Stomach (tissue), 8 donors: ENCODE measurements at regions not wholly inside any gene's neighbourhood (a gene's known extent, or its start where the extent isn't known, plus 50 kb on each side); places are given as distances from the start of the nearest gene placed in this dataset.
"Not testable (repeated sequence)": the region's sequence is repeated elsewhere in the genome, so short reads cannot be mapped to it uniquely, and the experiment has no call there.

Experiments used
- DNase-seq, 2 donors: peaks; one replicate each; pipeline versions ENCODE4 v3.0.0 to v3.0.0-alpha.2; 2013 to 2019
- H3K27ac ChIP-seq, 5 donors: fragments of 200-600 bp in 4 of 5; sonication (generic) in 4 of 5; one replicate each; pipeline ENCODE4 v1.5.1; 2013 to 2019; ENCODE audit warnings: mild to moderate bottlenecking in 1 of 5, moderate library complexity in 1 of 5
- H3K27me3 ChIP-seq, 3 donors: fragments of 200-600 bp; sonication (generic); one replicate each; pipeline ENCODE4 v1.5.1; 2017 to 2019; ENCODE audit warnings: mixed run types in 1 of 3
- H3K36me3 ChIP-seq, 4 donors: fragments of 200-600 bp; sonication (generic); 1 replicate in 3 of 4; 2 replicates in 1 of 4; pipeline ENCODE4 v1.5.1; 2016 to 2019
- H3K4me1 ChIP-seq, 4 donors: fragments of 200-600 bp; sonication (generic); one replicate each; pipeline ENCODE4 v1.5.1; 2016 to 2019
- H3K4me3 ChIP-seq, 4 donors: fragments of 200-600 bp; sonication (generic) in 3 of 4; one replicate each; pipeline ENCODE4 v1.5.1; 2016 to 2019; ENCODE audit warnings: mild to moderate bottlenecking in 1 of 4
- H3K9me3 ChIP-seq, 4 donors: fragments of 200-600 bp; sonication (generic); one replicate each; pipeline ENCODE4 v1.5.1; 2016 to 2019
- CTCF ChIP-seq, 7 experiments: fragments of 450-650 bp in 4 of 7; fragments of 200-600 bp in 3 of 7; sonication (generic) in 3 of 7; IDR thresholded peaks; one replicate each; pipeline ENCODE4 v1.5.1; 2016 to 2019; ENCODE audit warnings: antibody characterized with exemption in 7 of 7, control low read depth in 2 of 7, mild to moderate bottlenecking in 1 of 7
- EP300 ChIP-seq: sonication (generic); formaldehyde crosslinking; IDR thresholded peaks from one replicate; pipeline ENCODE4 v1.6.1; 2017; ENCODE audit warnings: antibody characterized with exemption
- POLR2A ChIP-seq, 4 donors: fragments of 450-650 bp; IDR thresholded peaks; one replicate each; pipeline ENCODE4 v1.6.1; 2016; ENCODE audit warnings: antibody characterized with exemption in 4 of 4, control low read depth in 2 of 4, mild to moderate bottlenecking in 1 of 4, moderate library complexity in 1 of 4
- POLR2AphosphoS5 ChIP-seq, 3 donors: sonication (generic); formaldehyde crosslinking; IDR thresholded peaks; one replicate each; pipeline ENCODE4 v1.6.1; 2016; ENCODE audit warnings: antibody characterized with exemption in 3 of 3
- WGBS, 5 donors: extraction: QIAGEN DNeasy Blood & Tissue Kit in 3 of 5; methylation state at CpG; one replicate each; pipeline versions ENCODE4 v1.1.5 to v1.1.7; 2013 to 2018; 5-methylcytosine and 5-hydroxymethylcytosine counted together
- intact Hi-C: fragments of 100-400 bp; cut with DNase I; formaldehyde crosslinking; loops from one replicate; pipeline ENCODE4 v1.15.1; 2023; ENCODE audit warnings: low total_unique reads
- donor health status: healthy with polysubstance abuse.
- donor health status: Bipolar disorder and iron deficiency.
- donor health status: healthy.

DNA sequence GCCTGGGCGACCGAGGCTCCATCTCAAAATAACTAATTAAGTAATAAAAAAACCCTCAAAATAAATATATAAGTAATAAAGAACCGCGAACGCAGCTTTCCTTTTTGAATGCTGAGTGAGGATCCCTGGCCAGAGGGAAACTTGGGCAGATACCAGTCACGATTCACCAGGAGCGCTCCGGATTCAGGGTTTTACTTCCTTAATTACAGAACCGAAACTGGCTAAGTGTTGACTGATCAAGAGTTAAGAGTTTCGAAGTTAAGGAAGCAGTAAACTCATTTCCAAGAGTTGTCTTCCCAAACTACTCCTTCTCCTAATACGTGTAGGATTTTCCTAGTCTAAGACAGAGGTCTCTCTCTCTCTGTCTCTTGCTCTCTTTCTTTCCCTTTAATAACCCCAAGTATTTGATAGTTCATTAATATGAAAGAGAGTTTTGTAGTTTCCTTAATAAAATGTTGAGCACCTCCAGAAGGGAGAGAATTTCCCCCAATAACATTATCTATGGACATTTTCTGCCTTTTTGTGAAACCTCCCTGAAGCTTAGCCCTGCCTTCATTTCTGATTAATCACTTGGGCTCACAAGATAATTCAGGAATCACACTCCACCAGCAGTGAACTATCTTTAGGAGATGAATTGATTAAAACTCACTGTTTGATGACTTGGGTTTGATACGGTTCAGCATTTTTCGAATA lies 61.4 kb upstream of the ZNF217 start:
- WGBS, 5 donors: 32 to 53% (median 43%) methylated on average over 13 of the region's 13 CpGs
- peak; percentile 51 to 71 for DNase-seq
- H3K27ac ChIP-seq: peak overlapping the region; percentile 54 to 86 (median 78)
- intact Hi-C loops: no loop called here
- H3K27me3 ChIP-seq: no peaks in the 10 kb centered on the region
- peaks cover 31 to 58% (median 44%) of the 10 kb centered on the region in 4 donors for H3K4me1 ChIP-seq
- no peaks in the 10 kb centered on the region for H3K9me3 ChIP-seq
- H3K36me3 ChIP-seq: no peaks in the 10 kb centered on the region
- H3K4me3 ChIP-seq: peak overlapping the region in 1 of 4 donors; percentile 23
- TF ChIP-seq POLR2AphosphoS5 (IDR thresholded peaks at IDR 0.05): peak in 1 of 3 donors; percentile 44
- TF ChIP-seq CTCF (IDR thresholded peaks at IDR 0.05): no peak

DNA sequence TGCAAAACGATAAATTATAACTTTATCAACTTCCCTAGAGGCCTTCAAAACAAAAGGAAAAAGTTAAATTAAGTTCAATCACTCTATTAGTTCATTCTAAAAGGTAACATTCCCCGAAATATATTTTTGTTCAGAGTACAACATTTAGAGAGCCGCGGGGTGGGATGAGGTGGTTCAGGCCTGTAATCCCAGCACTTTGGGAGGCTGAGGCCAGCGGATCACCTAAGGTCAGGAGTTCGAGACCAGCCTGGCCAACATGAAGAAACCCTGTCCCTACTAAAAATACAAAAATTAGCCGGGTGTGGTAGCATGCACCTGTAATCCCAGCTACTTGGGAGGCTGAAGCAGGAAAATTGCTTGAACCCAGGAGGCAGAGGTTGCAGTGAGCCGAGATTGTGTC lies 60.9 kb upstream of the ZNF217 start:
- DNase-seq, H3K9me3 ChIP-seq, H3K27me3 ChIP-seq, H3K36me3 ChIP-seq, intact Hi-C loops: not testable (repeated sequence)
- Histone ChIP-seq H3K27ac (peak overlapping the region; percentile 54 to 86 (median 78)), H3K4me1 (peaks cover 29 to 54% (median 41%) of the 10 kb centered on the region in 4 donors), H3K4me3 (peak overlapping the region in 1 of 4 donors; percentile 23)
- 80 to 88% (median 83%) methylated on average over 8 of the region's 8 CpGs for WGBS, 5 donors

DNA sequence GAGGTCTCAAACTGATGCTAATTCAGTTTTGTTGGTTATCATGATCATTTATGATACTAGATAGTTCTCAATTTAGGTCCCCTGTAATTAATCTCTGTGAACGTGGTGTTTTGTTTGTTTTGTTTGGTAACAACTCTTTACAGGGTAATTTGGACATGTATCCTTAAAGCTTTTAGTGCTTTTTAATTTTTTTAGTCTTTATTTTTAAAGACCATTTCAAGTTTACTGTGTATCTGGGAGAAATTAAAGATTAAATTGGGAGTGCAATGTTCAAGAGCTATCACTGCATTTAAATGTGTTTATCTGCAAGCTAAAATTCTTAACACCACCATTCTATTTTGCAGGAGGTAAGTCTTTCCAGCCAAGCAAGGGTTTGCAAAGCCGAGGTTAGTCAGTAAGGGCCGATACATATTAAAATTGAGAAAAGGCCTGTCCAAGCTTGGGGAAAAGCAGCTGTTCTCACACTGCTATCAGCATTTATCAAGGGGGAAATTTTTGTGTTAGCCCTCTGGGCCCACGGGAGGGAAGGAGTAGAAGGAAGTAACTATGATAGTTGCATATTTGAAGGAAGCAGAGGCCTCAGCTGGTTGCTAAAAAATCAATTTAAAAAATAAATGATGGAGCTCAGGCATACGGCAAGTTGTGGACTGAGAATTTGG lies 59.3 kb upstream of the ZNF217 start:
- Histone ChIP-seq H3K9me3 (no peaks in the 10 kb centered on the region), H3K36me3 (no peaks in the 10 kb centered on the region), H3K4me1 (peaks cover 29 to 54% (median 40%) of the 10 kb centered on the region in 4 donors), H3K4me3 (no peak overlapping the region), H3K27me3 (no peaks in the 10 kb centered on the region), H3K27ac (peak overlapping the region in 4 of 5 donors; percentile 54 to 86 (median 74))
- DNase-seq: peak in 1 of 2 donors; percentile 31
- 20 to 39% (median 29%) methylated on average over 5 of the region's 5 CpGs for WGBS, 5 donors
- TF ChIP-seq POLR2A (IDR thresholded peaks at IDR 0.05): no peak
- TF ChIP-seq POLR2AphosphoS5 (IDR thresholded peaks at IDR 0.05): no peak
- TF ChIP-seq EP300: no peak
- no peak for TF ChIP-seq CTCF (IDR thresholded peaks at IDR 0.05)
- intact Hi-C loops: no loop called here

- intact Hi-C loops: no loop called here
- Histone ChIP-seq H3K4me3 (no peak overlapping the region), H3K27me3 (no peaks in the 10 kb centered on the region), H3K9me3 (no peaks in the 10 kb centered on the region), H3K4me1 (peaks cover 29 to 47% (median 37%) of the 10 kb centered on the region in 4 donors), H3K36me3 (no peaks in the 10 kb centered on the region), H3K27ac (peak overlapping the region in 4 of 5 donors; percentile 54 to 86 (median 74))
- 6 to 20% (median 9%) methylated on average over 7 of the region's 7 CpGs for WGBS, 5 donors
- peak in 1 of 2 donors; percentile 69 for DNase-seq
- no peak for TF ChIP-seq EP300
- TF ChIP-seq POLR2AphosphoS5 (IDR thresholded peaks at IDR 0.05): peak in 1 of 3 donors; percentile 9
Observed at GRCh38 chr20:53652090-53652858, 58.6 kb upstream of the ZNF217 start.

GRCh38 chr20:53649493-53649892 lies 55.9 kb upstream of the ZNF217 start:
- H3K4me1 ChIP-seq: peaks cover 14 to 21% (median 20%) of the 10 kb centered on the region in 4 donors
- WGBS, 5 donors: 90 to 95% (median 93%) methylated on average over 10 of the region's 10 CpGs
- H3K27me3 ChIP-seq, H3K36me3 ChIP-seq, H3K4me3 ChIP-seq, H3K27ac ChIP-seq, H3K9me3 ChIP-seq, intact Hi-C loops, DNase-seq: not testable (repeated sequence)
